Medulla oblongata (tissue), 1 donor: ENCODE measurements at regions not wholly inside any gene's neighbourhood (a gene's known extent, or its start where the extent isn't known, plus 50 kb on each side); places are given as distances from the start of the nearest gene placed in this dataset.
"Not testable (repeated sequence)": the region's sequence is repeated elsewhere in the genome, so short reads cannot be mapped to it uniquely, and the experiment has no call there.

Experiments used
- DNase-seq: peaks from one replicate; pipeline ENCODE4 v3.0.0-alpha.2; 2015; ENCODE audit errors: extremely low spot score

- no peak for DNase-seq
Observed at GRCh38 chr5:60488466-60489130, 211.4 kb downstream of the DEPDC1B start.

GRCh38 chr5:60487885-60488442, 212.0 kb downstream of the DEPDC1B start:
- no peak for DNase-seq

- DNase-seq, result no peak
Observed at GRCh38 chr5:60487476-60487875, 212.5 kb downstream of the DEPDC1B start.

GRCh38 chr5:60485361-60485760, 214.6 kb downstream of the DEPDC1B start:
- DNase-seq, result no peak

- no peak for DNase-seq
Observed at GRCh38 chr5:60483050-60483449, 216.9 kb downstream of the DEPDC1B start.

- no peak for DNase-seq
Observed at GRCh38 chr5:60482301-60482700, 217.7 kb downstream of the DEPDC1B start.

- no peak for DNase-seq
Observed at GRCh38 chr5:60479542-60479941, 220.4 kb downstream of the DEPDC1B start.

GRCh38 chr5:60477849-60478248, 222.1 kb downstream of the DEPDC1B start:
- DNase-seq, result no peak

GRCh38 chr5:60473654-60474053, 226.3 kb downstream of the DEPDC1B start:
- DNase-seq, result no peak

- DNase-seq, result not testable (repeated sequence)
Observed at GRCh38 chr5:60473027-60473426, 226.9 kb downstream of the DEPDC1B start.

- no peak for DNase-seq
Observed at GRCh38 chr5:60470881-60471280, 229.1 kb downstream of the DEPDC1B start.

- DNase-seq, result no peak
Observed at GRCh38 chr5:60469286-60469685, 230.7 kb downstream of the DEPDC1B start.

- no peak for DNase-seq
Observed at GRCh38 chr5:60463179-60463868, 236.6 kb downstream of the DEPDC1B start.

- DNase-seq, result no peak
Observed at GRCh38 chr5:60458666-60459065, 241.3 kb downstream of the DEPDC1B start.

- no peak for DNase-seq
Observed at GRCh38 chr5:60457233-60457632, 242.7 kb downstream of the DEPDC1B start.

GRCh38 chr5:60455589-60455988, 244.4 kb downstream of the DEPDC1B start:
- no peak for DNase-seq

- DNase-seq, result not testable (repeated sequence)
Observed at GRCh38 chr5:60454277-60454676, 245.7 kb downstream of the DEPDC1B start.

- no peak for DNase-seq
Observed at GRCh38 chr5:60453186-60453976, 246.6 kb downstream of the DEPDC1B start.

- no peak for DNase-seq
Observed at GRCh38 chr5:60448600-60448999, 251.4 kb downstream of the DEPDC1B start.

GRCh38 chr5:60447488-60447920, 252.5 kb downstream of the DEPDC1B start:
- DNase-seq, result no peak

- DNase-seq, result no peak
Observed at GRCh38 chr5:60446917-60447316, 253.0 kb downstream of the DEPDC1B start.

- no peak for DNase-seq
Observed at GRCh38 chr5:60445921-60446320, 254.0 kb downstream of the DEPDC1B start.
